ENCODE measurements at regions not wholly inside any gene's neighbourhood (a gene's known extent, or its start where the extent isn't known, plus 50 kb on each side); places are given as distances from the start of the nearest gene placed in this dataset.

DNA sequence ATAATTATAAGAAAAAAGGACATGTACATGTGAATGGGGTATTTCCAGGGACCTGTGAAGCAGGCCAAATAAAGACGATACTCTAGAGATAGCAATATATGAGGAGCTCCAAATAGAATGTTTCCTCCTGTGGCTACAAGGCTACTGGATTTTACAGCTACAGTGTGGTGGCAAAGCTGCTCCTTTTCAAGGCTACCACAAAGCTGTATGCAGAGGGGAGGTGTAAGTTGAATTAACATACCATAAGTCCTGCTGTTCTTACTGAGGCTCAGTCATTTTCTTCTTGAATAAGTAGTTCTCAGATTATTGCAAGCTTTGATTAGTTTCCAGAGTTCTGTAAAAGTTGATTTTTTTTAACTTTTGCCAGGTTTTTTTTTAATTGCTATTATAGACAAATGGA is 1184.6 kb upstream of the EPHA6 start:
- no peak for TF ChIP-seq POLR2A (IDR thresholded peaks at IDR 0.05; ENCODE audit: borderline replicate concordance, extremely low read depth, insufficient read depth, insufficient read length)
- TF ChIP-seq, protein P1, sequence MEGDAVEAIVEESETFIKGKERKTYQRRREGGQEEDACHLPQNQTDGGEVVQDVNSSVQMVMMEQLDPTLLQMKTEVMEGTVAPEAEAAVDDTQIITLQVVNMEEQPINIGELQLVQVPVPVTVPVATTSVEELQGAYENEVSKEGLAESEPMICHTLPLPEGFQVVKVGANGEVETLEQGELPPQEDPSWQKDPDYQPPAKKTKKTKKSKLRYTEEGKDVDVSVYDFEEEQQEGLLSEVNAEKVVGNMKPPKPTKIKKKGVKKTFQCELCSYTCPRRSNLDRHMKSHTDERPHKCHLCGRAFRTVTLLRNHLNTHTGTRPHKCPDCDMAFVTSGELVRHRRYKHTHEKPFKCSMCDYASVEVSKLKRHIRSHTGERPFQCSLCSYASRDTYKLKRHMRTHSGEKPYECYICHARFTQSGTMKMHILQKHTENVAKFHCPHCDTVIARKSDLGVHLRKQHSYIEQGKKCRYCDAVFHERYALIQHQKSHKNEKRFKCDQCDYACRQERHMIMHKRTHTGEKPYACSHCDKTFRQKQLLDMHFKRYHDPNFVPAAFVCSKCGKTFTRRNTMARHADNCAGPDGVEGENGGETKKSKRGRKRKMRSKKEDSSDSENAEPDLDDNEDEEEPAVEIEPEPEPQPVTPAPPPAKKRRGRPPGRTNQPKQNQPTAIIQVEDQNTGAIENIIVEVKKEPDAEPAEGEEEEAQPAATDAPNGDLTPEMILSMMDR (IDR thresholded peaks at IDR 0.05 in 2 of 3, conservative IDR thresholded peaks at IDR 0.05 in 1 of 3; ENCODE audit: borderline replicate concordance in 1 of 3, insufficient read depth in 1 of 3, low read depth in 2 of 3, low read length in 2 of 3): no peak
- TF ChIP-seq EZH2 (IDR thresholded peaks at IDR 0.05): no peak
